Right ventricle myocardium inferior (tissue), 1 donor: ENCODE measurements at regions not wholly inside any gene's neighbourhood (a gene's known extent, or its start where the extent isn't known, plus 50 kb on each side); places are given as distances from the start of the nearest gene placed in this dataset.
"Not testable (repeated sequence)": the region's sequence is repeated elsewhere in the genome, so short reads cannot be mapped to it uniquely, and the experiment has no call there.

ENCODE experiments used
- ATAC-seq: fragments of 200-7000 bp; cut with Tn5 transposase; one replicate; pipeline ENCODE4 v1.9.1; 2020; ENCODE audit warnings: mild to moderate bottlenecking, moderate library complexity
- DNase-seq: peaks from one replicate; pipeline ENCODE4 v3.0.0; 2021; ENCODE audit errors: missing footprints
- intact Hi-C: fragments of 100-400 bp; cut with DNase I; formaldehyde crosslinking; loops from one replicate; pipeline ENCODE4 v1.11.0; 2022
- donor health status: DM: no; HTN: yes; CAD: no; lungs with severe emphysema.

DNA sequence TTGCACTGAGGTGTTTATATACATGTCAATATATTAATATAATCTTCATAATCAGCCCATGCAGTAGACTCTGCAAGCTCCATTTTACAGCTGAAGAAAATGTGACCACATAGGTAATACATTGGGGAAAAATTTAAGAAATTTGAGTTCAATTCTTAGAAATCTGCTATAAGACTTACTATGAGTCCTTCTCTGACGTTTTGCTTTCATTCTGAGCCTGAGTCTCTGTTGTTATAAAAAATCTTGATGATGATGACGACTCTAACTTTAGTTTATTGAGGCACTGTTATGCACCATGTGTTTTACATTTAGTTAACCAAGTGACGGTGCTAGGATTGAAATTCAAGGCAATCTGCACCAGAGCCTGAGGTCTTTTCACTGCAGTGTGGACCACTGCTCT is 370.3 kb upstream of the PPP1R2C start:
- intact Hi-C loops: no loop called here
- DNase-seq (no peak), ATAC-seq (no peak)

DNA sequence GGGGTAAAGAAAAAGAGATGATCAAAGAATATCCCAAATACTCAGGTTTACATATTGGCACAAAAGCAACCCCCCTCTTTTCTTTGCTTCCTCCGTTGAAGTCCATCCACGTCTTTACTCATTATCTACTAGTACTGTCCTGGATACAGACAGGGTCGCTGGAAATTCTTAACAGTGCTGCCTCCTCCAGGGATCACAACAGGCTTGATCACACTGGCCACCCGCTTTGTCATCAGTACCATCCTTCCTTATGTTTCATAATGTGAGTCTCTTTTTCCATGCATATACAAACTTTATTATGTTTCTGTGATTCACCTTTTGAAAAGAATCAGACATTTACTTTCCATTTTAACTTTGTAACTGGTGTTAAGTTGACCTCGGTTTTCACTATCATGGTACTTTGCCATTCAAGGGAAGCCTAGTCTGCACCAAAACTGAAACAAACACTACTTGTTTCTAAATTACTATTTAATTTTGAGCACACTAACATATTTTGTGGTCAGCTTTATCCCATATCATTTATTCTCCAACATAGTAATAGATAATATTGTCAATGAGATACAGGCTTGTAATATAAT is 387.5 kb upstream of the PPP1R2C start:
- intact Hi-C loops: no loop called here
- ATAC-seq: no peak
- no peak for DNase-seq

DNA sequence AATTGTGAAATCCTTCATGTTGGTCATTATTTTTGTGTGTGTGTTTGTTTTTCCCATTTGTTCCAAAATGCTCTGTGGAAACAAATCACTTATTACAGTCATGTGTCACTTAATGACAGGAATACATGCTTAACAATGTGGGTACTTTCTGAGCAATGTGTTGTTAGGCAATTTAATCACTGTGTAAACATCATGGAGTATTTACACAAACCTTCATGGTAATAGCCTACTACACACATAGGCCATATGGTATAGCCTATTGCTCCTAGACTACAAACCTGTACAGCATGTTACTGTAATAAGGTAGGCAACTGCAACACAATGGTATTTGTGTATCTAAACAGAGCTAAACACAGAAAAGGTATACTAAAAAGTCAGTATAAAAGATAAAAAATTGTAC is 388.9 kb upstream of the PPP1R2C start:
- intact Hi-C loops: no loop called here
- ATAC-seq: no peak
- no peak for DNase-seq

DNA sequence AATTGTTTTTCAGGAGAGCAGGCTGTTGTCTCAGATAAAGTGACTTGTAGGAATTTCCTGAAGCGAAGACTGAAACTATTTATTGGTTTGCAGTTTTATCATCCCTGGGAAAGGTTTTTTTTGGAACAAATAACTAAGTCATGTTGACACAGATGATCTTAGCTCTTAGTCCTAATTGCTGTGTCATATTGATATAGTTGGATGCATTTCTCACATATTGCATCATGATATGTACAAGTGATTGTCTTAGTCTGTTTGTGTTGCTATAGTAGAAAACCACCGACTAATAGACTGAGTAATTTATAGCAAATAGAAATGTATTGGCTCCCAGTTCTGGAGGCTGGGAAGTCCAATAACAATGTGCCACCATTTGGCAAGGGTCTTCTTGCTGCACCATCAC is 397.5 kb upstream of the PPP1R2C start:
- no peak for DNase-seq
- intact Hi-C loops: no loop called here
- ATAC-seq: no peak

GRCh38 chrX:43176686-43177085 is 398.7 kb upstream of the PPP1R2C start:
- intact Hi-C loops: no loop called here
- ATAC-seq: no peak
- DNase-seq: no peak

DNA sequence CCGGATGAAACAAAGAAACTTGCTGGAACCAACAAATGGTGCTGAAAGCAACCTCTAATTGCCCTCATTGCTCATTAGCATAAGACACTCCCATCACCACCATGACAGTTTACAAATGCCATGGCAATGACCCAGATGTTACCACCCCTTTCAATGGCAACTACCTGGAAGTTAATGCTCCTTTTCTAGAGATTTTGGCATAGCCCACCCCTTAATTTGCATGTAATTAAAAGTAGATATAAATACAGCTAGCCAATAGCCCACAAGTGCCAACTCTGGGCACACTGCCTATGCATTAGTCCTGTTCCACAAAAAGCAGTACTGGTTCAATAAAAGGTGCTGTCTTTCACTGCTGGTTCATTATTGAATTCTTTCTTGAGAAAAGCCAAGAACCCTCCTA is 410.3 kb upstream of the PPP1R2C start:
- ATAC-seq: no peak
- intact Hi-C loops: no loop called here
- no peak for DNase-seq

- ATAC-seq: no peak
- DNase-seq: no peak
- intact Hi-C loops: no loop called here
These were observed 433.6 kb upstream of the PPP1R2C start for GRCh38 chrX:43211570-43211969.

DNA sequence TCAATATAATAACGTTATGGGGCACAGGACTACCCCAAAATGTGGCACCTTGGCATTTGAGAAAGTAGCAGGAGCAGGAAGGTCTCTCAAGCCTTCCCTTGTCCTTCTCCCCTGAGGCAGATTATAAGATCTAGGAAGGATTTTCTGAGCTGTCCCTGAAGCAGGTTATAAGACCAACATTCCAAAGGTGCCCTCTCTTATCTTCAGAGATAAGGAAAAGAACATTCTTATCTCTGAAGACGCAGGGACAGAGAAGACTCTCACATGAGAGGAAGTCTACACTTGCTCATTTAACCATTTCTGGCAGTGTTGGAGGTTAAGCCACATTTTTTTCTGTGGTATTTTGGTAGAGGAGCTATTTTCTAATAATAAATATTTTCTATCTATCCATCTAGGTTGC is 437.9 kb upstream of the MAOA start:
- DNase-seq: no peak
- no peak for ATAC-seq
- intact Hi-C loops: no loop called here

GRCh38 chrX:43224496-43224895 is 431.6 kb upstream of the MAOA start:
- DNase-seq (no peak), ATAC-seq (no peak)
- intact Hi-C loops: no loop called here

DNA sequence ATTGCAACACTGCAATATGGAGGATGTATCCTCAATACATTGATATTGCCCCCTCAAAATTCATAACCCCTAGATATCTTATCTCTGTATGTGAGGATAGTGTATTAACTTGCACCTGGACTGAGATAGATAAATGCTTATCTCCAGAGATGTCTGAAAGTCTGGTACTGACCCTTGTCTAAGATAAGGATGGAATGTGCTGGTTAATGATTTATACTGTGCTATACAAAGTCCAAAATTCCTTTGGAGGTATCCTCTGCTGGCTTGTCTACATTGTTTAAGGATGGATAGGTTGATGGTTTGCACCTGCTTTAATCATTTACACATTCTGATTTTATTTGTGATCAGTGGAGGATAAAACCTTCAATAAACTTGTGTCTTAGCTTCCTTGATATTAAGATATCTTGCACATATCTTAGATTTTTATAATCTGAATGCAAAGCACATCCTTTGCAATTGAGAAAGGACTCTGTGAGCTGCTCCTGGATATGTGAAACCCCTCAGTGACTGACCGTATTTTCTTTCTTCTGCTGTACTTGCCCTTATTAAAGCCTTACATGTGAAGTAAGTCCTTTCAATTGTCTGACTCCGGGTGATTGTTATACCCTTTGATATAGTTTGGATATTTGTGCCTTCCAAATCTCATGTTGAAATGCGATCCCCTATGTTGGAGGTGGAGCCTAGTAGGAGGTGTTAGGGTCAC is 430.3 kb upstream of the MAOA start:
- intact Hi-C loops: no loop called here
- no peak for DNase-seq
- no peak for ATAC-seq

- intact Hi-C loops: no loop called here
- DNase-seq (no peak), ATAC-seq (no peak)
These were observed 417.6 kb upstream of the MAOA start for GRCh38 chrX:43238461-43238945.

GRCh38 chrX:43239356-43239755 is 416.7 kb upstream of the MAOA start:
- ATAC-seq (no peak), DNase-seq (no peak)
- intact Hi-C loops: no loop called here

- DNase-seq (no peak), ATAC-seq (no peak)
- intact Hi-C loops: no loop called here
These were observed 400.5 kb upstream of the MAOA start for GRCh38 chrX:43255596-43255995.

DNA sequence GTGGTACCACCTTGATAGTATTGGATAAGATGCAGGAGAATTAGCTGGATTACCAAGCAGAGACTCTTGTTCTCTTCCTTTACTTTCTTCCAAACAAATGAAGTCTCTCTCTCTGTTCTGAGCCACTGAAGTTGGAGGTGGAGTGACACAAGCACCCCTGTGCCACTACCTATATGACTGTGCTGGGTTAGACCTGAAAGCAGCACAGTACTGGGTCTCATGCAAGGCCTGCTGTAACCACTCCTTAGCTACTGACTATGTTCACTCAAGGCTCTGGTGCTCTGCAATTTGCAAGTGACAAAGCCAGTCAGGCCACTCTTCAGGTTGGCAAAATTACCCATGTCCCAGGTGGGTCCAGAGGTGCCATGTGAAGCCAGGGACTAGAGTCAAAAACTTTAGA is 389.6 kb upstream of the MAOA start:
- no peak for DNase-seq
- intact Hi-C loops: no loop called here
- no peak for ATAC-seq

- no peak for ATAC-seq
- intact Hi-C loops: no loop called here
- DNase-seq: no peak
These were observed 388.4 kb upstream of the MAOA start for GRCh38 chrX:43267652-43268051.

DNA sequence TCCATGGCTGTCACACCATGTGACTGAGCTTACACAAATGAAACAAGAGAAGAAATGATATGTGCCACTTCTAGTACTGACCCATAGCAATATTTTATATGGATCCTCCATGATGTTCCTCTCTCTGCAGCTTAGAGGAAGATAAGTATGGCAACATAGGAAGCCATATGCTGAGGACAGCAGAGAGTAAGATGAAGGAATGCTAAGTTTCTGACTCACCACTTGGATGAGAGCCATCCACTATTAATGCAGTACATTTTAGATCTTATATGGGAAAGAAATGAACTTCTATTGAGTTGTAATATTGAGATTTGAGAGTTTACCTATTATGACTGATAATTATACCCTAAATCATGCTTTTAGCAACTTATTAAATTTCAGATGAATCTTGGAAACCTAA is 386.9 kb upstream of the MAOA start:
- no peak for ATAC-seq
- intact Hi-C loops: no loop called here
- DNase-seq: no peak

- intact Hi-C loops: no loop called here
These were observed 378.2 kb upstream of the MAOA start for GRCh38 chrX:43277879-43278278.

DNA sequence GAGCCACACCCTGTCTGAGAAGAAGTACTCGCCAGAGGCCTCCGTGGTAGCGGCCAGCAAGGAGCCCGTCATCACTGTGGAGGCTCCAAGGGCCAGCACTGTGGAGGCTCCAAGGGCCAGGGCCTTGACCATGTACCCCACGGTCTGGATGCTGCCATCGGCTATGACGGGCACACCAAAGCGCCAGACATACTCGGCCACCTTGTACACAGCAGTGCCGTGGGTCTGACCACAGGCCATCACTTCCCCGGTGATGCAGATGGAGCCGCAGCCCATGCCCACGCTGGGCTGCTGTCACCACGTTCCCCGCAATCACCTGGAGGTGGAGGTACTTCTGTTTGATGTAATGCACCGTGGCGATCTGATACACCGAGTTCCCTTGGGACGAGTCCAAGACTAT is 377.7 kb upstream of the MAOA start:
- DNase-seq (no peak), ATAC-seq (no peak)
- intact Hi-C loops: no loop called here

More at GRCh38 chrX:43277879-43278278, 378.2 kb upstream of the MAOA start:
- no peak for ATAC-seq
- no peak for DNase-seq

DNA sequence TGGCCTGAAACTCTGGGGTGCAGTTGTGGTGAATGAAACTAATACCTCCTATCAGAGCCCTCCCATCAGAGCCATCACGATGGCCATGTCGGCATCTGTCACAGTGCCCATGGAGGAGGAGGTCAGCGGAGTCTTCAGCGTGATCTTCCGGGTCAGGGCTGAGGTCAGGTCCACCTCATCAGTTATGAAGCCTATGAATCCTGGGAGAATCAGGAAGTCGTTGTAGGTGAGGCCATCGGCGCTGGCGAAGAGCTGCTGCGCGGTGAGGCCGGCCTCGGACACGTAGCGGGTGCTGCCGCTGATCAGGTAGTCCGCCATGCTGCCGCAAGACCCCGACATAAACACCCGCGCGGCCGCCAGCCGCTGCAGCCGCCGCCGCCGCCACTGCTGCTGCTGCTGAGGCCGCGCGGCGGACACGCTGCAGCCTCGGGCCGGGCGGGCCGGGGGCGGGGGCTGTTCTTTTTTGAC is 376.7 kb upstream of the MAOA start:
- ATAC-seq: no peak
- intact Hi-C loops: no loop called here
- DNase-seq: no peak

DNA sequence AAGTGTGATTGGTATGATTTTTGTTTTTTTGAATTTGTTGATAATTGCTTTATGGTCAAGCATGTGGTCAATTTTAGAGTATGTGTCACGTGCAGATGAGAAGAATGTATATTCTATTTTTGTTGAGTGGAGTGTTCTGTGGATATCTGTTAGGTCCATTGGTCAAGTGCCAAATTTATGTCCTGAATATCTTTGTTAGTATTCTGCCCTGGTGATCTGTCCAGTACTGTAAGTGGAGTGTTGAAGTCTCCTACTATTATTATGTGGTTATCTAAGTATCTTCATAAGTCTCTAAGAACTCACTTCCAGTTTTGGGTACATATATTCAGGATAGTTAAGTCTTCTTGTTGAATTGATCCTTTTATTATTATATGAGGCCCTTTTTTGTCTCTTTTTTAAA is 372.9 kb upstream of the MAOA start:
- DNase-seq (no peak), ATAC-seq (no peak)
- intact Hi-C loops: no loop called here

DNA sequence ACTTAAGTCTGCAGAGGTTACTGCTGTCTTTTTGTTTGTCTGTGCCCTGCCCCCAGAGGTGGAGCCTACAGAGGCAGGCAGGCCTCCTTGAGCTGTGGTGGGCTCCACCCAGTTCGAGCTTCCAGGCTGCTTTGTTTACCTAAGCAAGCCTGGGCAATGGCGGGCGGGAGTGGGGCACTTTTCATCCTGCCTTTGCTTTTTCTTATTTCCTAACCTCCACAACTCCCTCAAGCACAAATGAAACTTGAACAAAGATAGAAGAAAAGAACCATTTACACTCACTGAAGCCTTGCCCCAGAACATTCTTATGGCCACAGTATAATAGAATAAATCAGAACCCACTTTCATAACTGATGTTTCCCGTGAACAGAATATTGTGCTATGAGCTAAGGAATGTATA is 344.5 kb upstream of the MAOA start:
- ATAC-seq, intact Hi-C loops, DNase-seq: not testable (repeated sequence)
